ENCODE measurements at regions not wholly inside any gene's neighbourhood (a gene's known extent, or its start where the extent isn't known, plus 50 kb on each side); places are given as distances from the start of the nearest gene placed in this dataset.

DNA sequence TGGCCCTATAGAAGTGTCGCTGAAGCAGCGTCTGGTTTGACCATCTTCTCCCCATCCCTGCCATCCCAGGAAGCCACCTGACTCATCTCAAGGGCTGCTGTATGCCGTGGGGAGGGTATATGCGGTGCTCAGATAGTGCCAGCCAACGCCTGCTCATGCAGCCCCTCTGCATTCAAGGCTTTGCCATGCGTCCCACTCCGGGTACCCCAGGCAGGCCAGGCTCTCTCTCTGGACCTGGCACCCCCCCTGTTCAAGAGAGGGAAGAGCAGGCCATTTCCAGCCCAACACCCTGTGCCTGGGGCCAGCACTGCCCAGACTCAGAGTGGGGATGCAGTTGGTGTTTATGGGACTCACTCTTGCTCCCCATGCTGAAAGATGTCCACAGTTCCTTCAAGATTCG is 130.0 kb downstream of the GLI2 start:
- no peak overlapping the region for H3K27ac Mint-ChIP-seq
- no peak overlapping the region for H3K4me3 Mint-ChIP-seq
- H3K36me3 Mint-ChIP-seq: peaks cover 4% of the 10 kb centered on the region
- no peak for DNase-seq (ENCODE audit: low spot score in 2 of 2, unreplicated experiment in 2 of 2)
- TF ChIP-seq CTCF (IDR thresholded peaks at IDR 0.05; ENCODE audit: unreplicated experiment): no peak
- H3K27me3 Mint-ChIP-seq (ENCODE audit: low read depth): no peaks in the 10 kb centered on the region
- peaks cover 49% of the 10 kb centered on the region for H3K4me1 Mint-ChIP-seq
- H3K9me3 Mint-ChIP-seq: no peaks in the 10 kb centered on the region

DNA sequence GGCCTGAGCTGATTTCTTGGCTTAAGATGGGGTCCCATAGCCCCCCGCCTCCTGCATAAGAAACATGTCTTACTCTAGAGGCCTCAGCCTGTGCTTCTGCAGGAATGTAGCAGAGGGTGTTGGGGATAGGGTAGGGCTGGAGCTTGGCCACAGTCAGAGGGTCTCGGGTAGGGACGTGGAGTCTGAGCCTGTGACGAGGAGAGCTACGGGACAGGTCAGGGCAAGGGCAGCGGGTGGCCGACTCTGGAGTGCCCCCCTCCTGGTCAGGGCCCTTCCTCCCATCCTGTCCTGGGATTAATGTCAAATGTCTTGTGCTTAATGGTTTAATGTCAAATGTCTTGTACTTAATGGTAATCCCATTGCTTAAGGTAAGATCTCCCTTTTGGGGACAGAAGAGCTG is 130.4 kb downstream of the GLI2 start:
- no peaks in the 10 kb centered on the region for H3K27me3 Mint-ChIP-seq (ENCODE audit: low read depth)
- TF ChIP-seq CTCF (IDR thresholded peaks at IDR 0.05; ENCODE audit: unreplicated experiment): no peak
- peaks cover 49% of the 10 kb centered on the region for H3K4me1 Mint-ChIP-seq
- H3K9me3 Mint-ChIP-seq: no peaks in the 10 kb centered on the region
- H3K4me3 Mint-ChIP-seq: peak overlapping the region; percentile 40
- H3K36me3 Mint-ChIP-seq: peaks cover 4% of the 10 kb centered on the region
- no peak for DNase-seq (ENCODE audit: low spot score in 2 of 2, unreplicated experiment in 2 of 2)
- no peak overlapping the region for H3K27ac Mint-ChIP-seq

DNA sequence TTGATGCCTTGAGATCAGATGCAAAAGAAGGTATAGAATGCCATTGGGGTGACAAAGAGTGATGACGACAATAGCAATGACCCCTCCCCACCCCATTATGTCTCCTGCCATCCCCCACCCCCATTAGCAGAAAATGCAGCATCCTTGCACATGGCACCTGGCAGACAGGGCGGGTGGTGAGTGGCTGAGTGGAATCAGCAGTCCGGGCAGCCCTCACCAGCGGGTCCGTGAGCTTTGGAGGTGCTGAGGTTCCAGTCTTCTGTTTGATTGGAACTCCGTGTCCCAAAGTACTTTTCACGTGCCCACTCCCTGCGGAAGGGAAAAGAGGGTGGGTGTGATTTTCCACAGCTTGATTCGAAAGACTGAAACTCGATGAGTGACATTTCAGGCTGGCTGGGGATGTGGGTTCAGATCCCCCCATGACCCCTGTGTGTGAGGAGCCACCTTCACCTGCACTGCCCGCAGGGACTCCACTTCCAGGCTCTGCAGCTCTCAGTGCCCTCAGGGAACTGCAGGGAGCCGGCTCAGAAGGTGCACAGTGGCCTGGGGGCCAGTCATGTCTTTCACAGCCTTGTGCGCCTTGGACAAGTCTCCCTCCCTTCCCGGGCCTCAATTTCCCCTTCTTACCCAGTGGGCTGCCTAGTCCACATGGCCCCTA is 130.9 kb downstream of the GLI2 start:
- Mint-ChIP-seq H3K4me3 (peak overlapping the region; percentile 48), H3K4me1 (peaks cover 48% of the 10 kb centered on the region), H3K27ac (peak overlapping the region; percentile 89), H3K27me3 (ENCODE audit: low read depth) (no peaks in the 10 kb centered on the region), H3K36me3 (peaks cover 4% of the 10 kb centered on the region), H3K9me3 (no peaks in the 10 kb centered on the region)
- no peak for DNase-seq (ENCODE audit: low spot score in 2 of 2, unreplicated experiment in 2 of 2)
- TF ChIP-seq CTCF (IDR thresholded peaks at IDR 0.05; ENCODE audit: unreplicated experiment): no peak

GRCh38 chr2:120867290-120868241 is 131.9 kb downstream of the GLI2 start:
- Mint-ChIP-seq H3K27ac (peak overlapping the region; percentile 89), H3K4me1 (peaks cover 39% of the 10 kb centered on the region), H3K9me3 (no peaks in the 10 kb centered on the region), H3K36me3 (peaks cover 4% of the 10 kb centered on the region), H3K27me3 (ENCODE audit: low read depth) (no peaks in the 10 kb centered on the region), H3K4me3 (peak overlapping the region; percentile 48)
- peak in 1 of 2 experiments; percentile 67 for DNase-seq (ENCODE audit: low spot score in 2 of 2, unreplicated experiment in 2 of 2)
- no peak for TF ChIP-seq CTCF (IDR thresholded peaks at IDR 0.05; ENCODE audit: unreplicated experiment)

- H3K27me3 Mint-ChIP-seq (ENCODE audit: low read depth): no peaks in the 10 kb centered on the region
- H3K4me1 Mint-ChIP-seq: peaks cover 38% of the 10 kb centered on the region
- no peak for DNase-seq (ENCODE audit: low spot score in 2 of 2, unreplicated experiment in 2 of 2)
- H3K27ac Mint-ChIP-seq: peak overlapping the region; percentile 85
- no peak for TF ChIP-seq CTCF (IDR thresholded peaks at IDR 0.05; ENCODE audit: unreplicated experiment)
- H3K36me3 Mint-ChIP-seq: peaks cover 4% of the 10 kb centered on the region
- H3K4me3 Mint-ChIP-seq: peak overlapping the region; percentile 48
- H3K9me3 Mint-ChIP-seq: no peaks in the 10 kb centered on the region
These were observed 132.7 kb downstream of the GLI2 start for GRCh38 chr2:120868366-120868765.
